Loucy (cell line): ENCODE measurements at regions not wholly inside any gene's neighbourhood (a gene's known extent, or its start where the extent isn't known, plus 50 kb on each side); places are given as distances from the start of the nearest gene placed in this dataset.

Experiments
- H2AFZ ChIP-seq: fragments of 200-600 bp; sonication (generic); 2 replicates; pipeline ENCODE4 v1.6.0; 2016; ENCODE audit warnings: antibody characterized with exemption, mild to moderate bottlenecking, low read length, moderate library complexity
- H3F3A ChIP-seq: fragments of 200-600 bp; 2 replicates; pipeline ENCODE4 v1.6.0; 2016; ENCODE audit warnings: antibody characterized with exemption, low read depth, mild to moderate bottlenecking
- H3K27me3 ChIP-seq: fragments of 200-600 bp; sonication (generic); 2 replicates; pipeline ENCODE4 v1.6.1; 2014; ENCODE audit warnings: low read length, mild to moderate bottlenecking; ENCODE audit not compliant: insufficient read depth, poor library complexity, severe bottlenecking
- H3K36me3 ChIP-seq: fragments of 200-600 bp; sonication (generic); 2 replicates; pipeline ENCODE4 v1.6.1; 2016; ENCODE audit warnings: low read length; ENCODE audit not compliant: insufficient read depth
- H3K4me1 ChIP-seq: fragments of 200-600 bp; sonication (generic); 2 replicates; pipeline ENCODE4 v1.5.1; 2014; ENCODE audit warnings: low read length, mild to moderate bottlenecking; ENCODE audit not compliant: insufficient read depth, poor library complexity, severe bottlenecking
- H3K4me2 ChIP-seq: fragments of 200-600 bp; sonication (generic); 2 replicates; pipeline ENCODE4 v1.6.0; 2014; ENCODE audit warnings: antibody characterized with exemption, low read length, low read depth, mild to moderate bottlenecking; ENCODE audit not compliant: poor library complexity, severe bottlenecking
- H3K4me3 ChIP-seq: fragments of 200-600 bp; sonication (generic); 2 replicates; pipeline ENCODE4 v1.5.1; 2014; ENCODE audit warnings: low read length, mild to moderate bottlenecking, mixed read lengths; ENCODE audit not compliant: poor library complexity, severe bottlenecking
- H3K79me2 ChIP-seq: fragments of 200-600 bp; sonication (generic); 2 replicates; pipeline ENCODE4 v1.6.1; 2014; ENCODE audit warnings: low read length; ENCODE audit not compliant: insufficient read depth
- H3K9ac ChIP-seq: fragments of 200-600 bp; sonication (generic); 2 replicates; pipeline ENCODE4 v1.6.0; 2014; ENCODE audit warnings: mild to moderate bottlenecking, low read depth, low read length, moderate library complexity; ENCODE audit not compliant: poor library complexity, severe bottlenecking
- H3K9me2 ChIP-seq: fragments of 200-600 bp; sonication (generic); replicated peaks from 2 replicates; pipeline ENCODE4 v1.6.1; 2016; ENCODE audit warnings: low read depth, low read length, mixed read lengths
- H3K9me3 ChIP-seq: fragments of 200-600 bp; sonication (generic); 2 replicates; pipeline ENCODE4 v1.6.1; 2014; ENCODE audit warnings: mild to moderate bottlenecking, antibody characterized with exemption, low read length, low read depth; ENCODE audit not compliant: insufficient read depth
- H4K20me1 ChIP-seq: fragments of 200-600 bp; sonication (generic); 2 replicates; pipeline ENCODE4 v1.6.0; 2014; ENCODE audit warnings: antibody characterized with exemption, low read length, mild to moderate bottlenecking; ENCODE audit not compliant: insufficient read depth, poor library complexity, severe bottlenecking
- EZH2phosphoT487 ChIP-seq: fragments of 200-600 bp; IDR thresholded peaks from 2 replicates; pipeline ENCODE4 v1.6.1; 2018; ENCODE audit warnings: antibody characterized with exemption, mild to moderate bottlenecking, moderate library complexity, borderline replicate concordance
- TF ChIP-seq, protein P1 (sequence below): fragments of 200-600 bp; sonication (generic); conservative IDR thresholded peaks from 2 replicates; pipeline ENCODE4 v1.5.1; 2014; ENCODE audit warnings: mild to moderate bottlenecking, antibody characterized with exemption, low read length

DNA sequence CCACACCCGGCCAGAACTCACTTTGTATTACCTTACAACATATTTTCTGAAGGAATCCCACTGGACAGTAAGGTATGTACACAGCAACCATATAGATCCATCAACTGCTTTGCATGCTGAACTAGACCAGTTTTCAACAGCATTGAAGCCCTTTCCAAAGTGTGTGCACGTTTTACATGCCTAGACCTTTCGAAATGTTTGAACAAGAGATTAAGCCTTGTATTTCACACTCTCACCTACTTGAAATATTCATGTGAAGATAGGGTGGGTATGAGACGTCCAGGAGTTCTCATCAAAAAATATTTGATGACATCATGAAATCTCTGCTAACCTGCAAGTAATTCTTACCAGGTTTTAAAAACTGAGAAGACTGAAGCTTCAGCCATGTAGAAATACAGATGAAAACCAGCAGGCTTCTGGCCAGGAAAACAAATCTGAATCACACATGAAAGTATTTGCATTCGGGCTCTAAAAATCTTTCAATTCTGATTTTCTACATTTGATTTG lies 387.0 kb upstream of the PSMD7 start:
- no peak overlapping the region for H3K4me2 ChIP-seq
- TF ChIP-seq, protein P1, sequence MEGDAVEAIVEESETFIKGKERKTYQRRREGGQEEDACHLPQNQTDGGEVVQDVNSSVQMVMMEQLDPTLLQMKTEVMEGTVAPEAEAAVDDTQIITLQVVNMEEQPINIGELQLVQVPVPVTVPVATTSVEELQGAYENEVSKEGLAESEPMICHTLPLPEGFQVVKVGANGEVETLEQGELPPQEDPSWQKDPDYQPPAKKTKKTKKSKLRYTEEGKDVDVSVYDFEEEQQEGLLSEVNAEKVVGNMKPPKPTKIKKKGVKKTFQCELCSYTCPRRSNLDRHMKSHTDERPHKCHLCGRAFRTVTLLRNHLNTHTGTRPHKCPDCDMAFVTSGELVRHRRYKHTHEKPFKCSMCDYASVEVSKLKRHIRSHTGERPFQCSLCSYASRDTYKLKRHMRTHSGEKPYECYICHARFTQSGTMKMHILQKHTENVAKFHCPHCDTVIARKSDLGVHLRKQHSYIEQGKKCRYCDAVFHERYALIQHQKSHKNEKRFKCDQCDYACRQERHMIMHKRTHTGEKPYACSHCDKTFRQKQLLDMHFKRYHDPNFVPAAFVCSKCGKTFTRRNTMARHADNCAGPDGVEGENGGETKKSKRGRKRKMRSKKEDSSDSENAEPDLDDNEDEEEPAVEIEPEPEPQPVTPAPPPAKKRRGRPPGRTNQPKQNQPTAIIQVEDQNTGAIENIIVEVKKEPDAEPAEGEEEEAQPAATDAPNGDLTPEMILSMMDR = no peak
- no peak for TF ChIP-seq EZH2phosphoT487
- no peak overlapping the region for H2AFZ ChIP-seq
- H3K9me2 ChIP-seq = no peaks in the 10 kb centered on the region
- no peaks in the 10 kb centered on the region for H3K27me3 ChIP-seq
- H3K9me3 ChIP-seq = no peaks in the 10 kb centered on the region
- H3K4me1 ChIP-seq = no peaks in the 10 kb centered on the region
- H3K79me2 ChIP-seq = no peaks in the 10 kb centered on the region
- H3K36me3 ChIP-seq = no peaks in the 10 kb centered on the region
- H3K9ac ChIP-seq = no peak overlapping the region
- H3F3A ChIP-seq = no peaks in the 10 kb centered on the region
- no peaks in the 10 kb centered on the region for H4K20me1 ChIP-seq
- no peak overlapping the region for H3K4me3 ChIP-seq

DNA sequence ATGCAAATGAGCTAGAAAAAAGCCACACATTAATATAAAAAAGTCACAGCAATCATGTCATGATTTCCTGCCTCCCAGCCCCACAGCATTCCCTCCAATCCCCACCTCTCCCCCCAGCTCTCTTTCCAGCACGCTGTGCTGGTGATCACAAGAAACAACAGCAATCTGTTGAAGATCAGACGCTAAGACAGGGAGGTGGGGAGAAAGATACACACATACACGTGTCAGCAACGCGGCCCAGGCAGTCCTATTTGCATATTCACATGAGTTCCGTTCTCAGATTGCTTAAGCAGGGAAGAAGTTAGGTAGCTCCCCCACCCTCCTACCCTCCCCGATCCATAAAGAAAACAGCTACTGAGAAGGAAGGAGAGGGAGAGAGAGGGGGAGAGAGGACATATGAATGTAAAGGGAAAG lies 405.5 kb upstream of the PSMD7 start:
- Histone ChIP-seq H3K36me3 (no peaks in the 10 kb centered on the region), H3F3A (no peaks in the 10 kb centered on the region), H3K79me2 (no peaks in the 10 kb centered on the region), H3K9me2 (no peaks in the 10 kb centered on the region), H3K9me3 (no peaks in the 10 kb centered on the region), H3K27me3 (no peaks in the 10 kb centered on the region), H3K4me3 (peak overlapping the region; percentile 67), H2AFZ (peak overlapping the region; percentile 97), H4K20me1 (no peaks in the 10 kb centered on the region), H3K9ac (peak overlapping the region; percentile 23), H3K4me2 (peak overlapping the region; percentile 73), H3K4me1 (peaks cover 11% of the 10 kb centered on the region)
- TF ChIP-seq, protein P1 = no peak
- TF ChIP-seq EZH2phosphoT487 = no peak

DNA sequence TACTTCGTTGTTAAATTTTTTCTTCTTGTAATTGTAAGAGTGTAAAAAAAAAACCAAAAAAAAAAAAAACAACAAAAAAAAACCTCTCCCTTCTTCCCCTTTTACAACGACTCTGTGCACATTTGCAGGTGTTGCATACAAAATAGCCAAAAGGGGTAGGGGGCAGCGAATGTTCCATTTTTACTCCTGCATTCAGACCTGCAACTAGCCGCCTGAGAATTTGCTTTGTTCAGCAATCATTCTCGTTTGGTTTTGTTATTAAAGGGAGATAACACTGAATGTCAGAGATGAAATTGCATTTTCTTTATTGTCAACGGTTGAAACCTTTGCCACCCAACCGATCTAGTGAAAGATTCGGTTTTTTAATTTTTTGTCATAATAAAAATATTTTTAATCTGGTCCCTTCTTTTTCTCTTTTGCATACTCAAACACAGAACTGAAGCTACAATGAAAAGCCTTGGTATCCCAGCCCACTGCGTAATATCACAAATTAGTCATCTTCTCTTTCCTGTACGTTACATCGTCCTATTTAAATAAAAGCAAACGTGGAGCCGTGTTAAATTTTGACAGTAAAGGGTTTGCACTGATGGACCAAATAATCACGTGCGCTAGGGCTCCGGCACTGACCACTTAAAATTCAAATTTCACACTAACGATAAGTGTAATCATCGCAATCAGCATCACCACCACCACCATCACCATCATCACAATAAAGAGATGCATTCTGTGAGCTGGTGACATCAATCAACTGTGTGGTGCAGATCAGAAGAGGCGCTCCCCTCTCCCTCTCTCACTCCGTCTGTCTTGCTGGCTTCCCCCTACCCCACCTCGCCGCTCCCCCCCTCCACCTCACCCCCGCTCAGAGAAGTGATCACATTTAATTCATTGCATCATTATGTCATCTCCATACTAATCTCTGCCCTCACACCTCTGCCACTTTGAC lies 406.2 kb upstream of the PSMD7 start:
- Histone ChIP-seq H3K9me3 (no peaks in the 10 kb centered on the region), H3K27me3 (no peaks in the 10 kb centered on the region), H3K9me2 (no peaks in the 10 kb centered on the region), H3K4me3 (peak overlapping the region; percentile 67), H2AFZ (peak overlapping the region; percentile 97), H3F3A (no peaks in the 10 kb centered on the region), H4K20me1 (no peaks in the 10 kb centered on the region), H3K4me2 (peak overlapping the region; percentile 73), H3K9ac (peak overlapping the region; percentile 23), H3K79me2 (no peaks in the 10 kb centered on the region), H3K36me3 (no peaks in the 10 kb centered on the region), H3K4me1 (peaks cover 11% of the 10 kb centered on the region)
- TF ChIP-seq EZH2phosphoT487 = no peak
- TF ChIP-seq, protein P1 = no peak
